H1 (cell line): ENCODE measurements at regions not wholly inside any gene's neighbourhood (a gene's known extent, or its start where the extent isn't known, plus 50 kb on each side); places are given as distances from the start of the nearest gene placed in this dataset.

ENCODE experiments used
- CTCF ChIA-PET: fragments of 300-600 bp; sonication (Branson Sonifier 250); formaldehyde crosslinking; loops from one replicate; lab custom pipeline; 2021; ENCODE audit not compliant: partially characterized antibody; lab: Charles Lee
- POLR2A ChIA-PET: fragments of 300-600 bp; sonication (Branson Sonifier 250); formaldehyde crosslinking; loops from one replicate; lab custom pipeline; 2021; ENCODE audit warnings: inconsistent platforms; ENCODE audit not compliant: partially characterized antibody; lab: Charles Lee
- DNase-seq, 2 experiments: peaks; one replicate each; pipeline versions ENCODE4 v3.0.0 to v3.0.0-alpha.2; 2010 to 2022; ENCODE audit warnings: low spot score in 2 of 2, low read depth in 1 of 2, mixed read lengths in 1 of 2
- FAIRE-seq: peaks from 2 replicates; lab custom pipeline; 2011; peaks lifted over from hg19 to GRCh38; lab: Jason Lieb, UNC
- H2AFZ ChIP-seq: 2 replicates; pipeline ENCODE4 v1.8.1; 2012; ENCODE audit warnings: low read length, inconsistent platforms
- H2AK5ac ChIP-seq: 2 replicates; pipeline ENCODE4 v1.6.1; 2013; ENCODE audit warnings: low read depth, low read length
- H2BK120ac ChIP-seq: replicated peaks from 2 replicates; pipeline ENCODE3; 2013; ENCODE audit warnings: low read depth, low read length, inconsistent platforms
- H2BK12ac ChIP-seq: 2 replicates; pipeline ENCODE4 v1.6.1; 2013; ENCODE audit warnings: low read depth, low read length
- H2BK15ac ChIP-seq: 2 replicates; pipeline ENCODE4 v1.6.1; 2013; ENCODE audit warnings: low read length
- H2BK20ac ChIP-seq: 2 replicates; pipeline ENCODE4 v1.6.1; 2013; ENCODE audit warnings: low read length
- H2BK5ac ChIP-seq: 2 replicates; pipeline ENCODE4 v1.6.1; 2013; ENCODE audit warnings: low read depth, low read length
- H3K14ac ChIP-seq: 2 replicates; pipeline ENCODE4 v1.6.1; 2013; ENCODE audit warnings: inconsistent platforms; ENCODE audit not compliant: insufficient read length
- H3K18ac ChIP-seq: 2 replicates; pipeline ENCODE4 v1.6.1; 2013; ENCODE audit warnings: low read length; ENCODE audit errors: extremely low read depth
- H3K23ac ChIP-seq: 2 replicates; pipeline ENCODE4 v1.6.1; 2013; ENCODE audit warnings: inconsistent platforms; ENCODE audit not compliant: insufficient read length
- H3K23me2 ChIP-seq: 2 replicates; pipeline ENCODE4 v1.6.1; 2013; ENCODE audit warnings: low read depth, low read length
- H3K27ac ChIP-seq: 2 replicates; pipeline ENCODE4 v1.6.1; 2011; ENCODE audit warnings: low read depth, low read length, inconsistent platforms
- H3K27me3 ChIP-seq, 4 experiments: replicated peaks in 1 of 4; 1 replicate in 1 of 4; 2 replicates in 3 of 4; pipeline versions ENCODE4 v1.6.1 to v1.8.1; 2011 to 2013; ENCODE audit warnings: low read length in 3 of 4, mild to moderate bottlenecking in 3 of 4, inconsistent platforms in 2 of 4, mixed read lengths in 2 of 4, moderate library complexity in 1 of 4; ENCODE audit not compliant: control insufficient read depth in 3 of 4, insufficient read depth in 3 of 4; ENCODE audit errors: extremely low read depth in 1 of 4
- H3K36me3 ChIP-seq, 4 experiments: 2 replicates each; pipeline versions ENCODE4 v1.6.1 to v1.8.1; 2011 to 2013; ENCODE audit warnings: mild to moderate bottlenecking in 4 of 4, low read length in 3 of 4, moderate library complexity in 2 of 4, control low read depth in 1 of 4, inconsistent platforms in 1 of 4; ENCODE audit not compliant: insufficient read depth in 4 of 4, control insufficient read depth in 2 of 4
- H3K4ac ChIP-seq: replicated peaks from 2 replicates; pipeline ENCODE3; 2013; ENCODE audit warnings: low read length, low read depth, mixed read lengths, inconsistent platforms; ENCODE audit not compliant: insufficient read length
- H3K4me1 ChIP-seq, 4 experiments: replicated peaks in 1 of 4; 1 replicate in 1 of 4; 2 replicates in 3 of 4; pipeline versions ENCODE4 v1.6.1 to v1.8.1; 2011 to 2013; ENCODE audit warnings: low read length in 3 of 4, inconsistent platforms in 2 of 4, mixed read lengths in 1 of 4; ENCODE audit not compliant: insufficient read depth in 4 of 4, control insufficient read depth in 3 of 4
- H3K4me2 ChIP-seq, 2 experiments: 2 replicates each; pipeline versions ENCODE4 v1.6.1 to v1.8.1; 2011 to 2013; ENCODE audit warnings: low read depth in 2 of 2, low read length in 2 of 2, control low read depth in 1 of 2, inconsistent platforms in 1 of 2, mild to moderate bottlenecking in 1 of 2; ENCODE audit not compliant: insufficient read depth in 1 of 2
- H3K4me3 ChIP-seq, 4 experiments: fragments of 200-600, 300-600 bp in 1 of 4; sonication (generic), shearing (Covaris generic), sonication (Bioruptor Twin) in 1 of 4; 2 replicates each; pipeline versions ENCODE4 v1.5.1 to v1.8.1; 2011 to 2016; ENCODE audit warnings: low read length in 4 of 4, low read depth in 3 of 4, control low read depth in 2 of 4, inconsistent platforms in 2 of 4, mild to moderate bottlenecking in 2 of 4, mixed read lengths in 1 of 4, moderate library complexity in 1 of 4; ENCODE audit not compliant: insufficient read depth in 2 of 4; ENCODE audit errors: extremely low read depth in 1 of 4
- H3K56ac ChIP-seq: replicated peaks from 2 replicates; pipeline ENCODE3; 2013; ENCODE audit warnings: low read depth, mild to moderate bottlenecking, mixed read lengths, low read length, inconsistent platforms; ENCODE audit not compliant: insufficient read length
- H3K79me1 ChIP-seq: 2 replicates; pipeline ENCODE4 v1.6.1; 2013; ENCODE audit warnings: low read depth, low read length, control low read depth
- H3K79me2 ChIP-seq, 2 experiments: 2 replicates each; pipeline versions ENCODE4 v1.6.1 to v1.8.1; 2012 to 2013; ENCODE audit warnings: low read length in 2 of 2, mild to moderate bottlenecking in 2 of 2, inconsistent platforms in 1 of 2; ENCODE audit not compliant: insufficient read depth in 2 of 2, control insufficient read depth in 1 of 2
- H3K9ac ChIP-seq, 4 experiments: replicated peaks in 1 of 4; 1 replicate in 1 of 4; 2 replicates in 3 of 4; pipeline versions ENCODE4 v1.6.1 to v1.8.1; 2011 to 2013; ENCODE audit warnings: low read depth in 3 of 4, low read length in 3 of 4, control low read depth in 2 of 4, mild to moderate bottlenecking in 2 of 4, moderate library complexity in 2 of 4, inconsistent platforms in 1 of 4; ENCODE audit errors: extremely low read depth in 1 of 4
- H3K9me3 ChIP-seq, 2 experiments: 2 replicates each; pipeline versions ENCODE4 v1.6.1 to v1.8.1; 2012 to 2013; ENCODE audit warnings: mild to moderate bottlenecking in 2 of 2, moderate library complexity in 2 of 2, control low read depth in 1 of 2, inconsistent platforms in 1 of 2, low read depth in 1 of 2, low read length in 1 of 2, mixed read lengths in 1 of 2; ENCODE audit not compliant: insufficient read depth in 2 of 2
- H4K20me1 ChIP-seq, 2 experiments: replicated peaks in 1 of 2; 2 replicates each; pipeline versions ENCODE3 to v1.8.1; 2011 to 2013; ENCODE audit warnings: inconsistent platforms in 2 of 2, low read length in 2 of 2, mild to moderate bottlenecking in 1 of 2; ENCODE audit not compliant: insufficient read depth in 2 of 2, control insufficient read depth in 1 of 2
- H4K5ac ChIP-seq: 2 replicates; pipeline ENCODE4 v1.6.1; 2013; ENCODE audit warnings: low read length, low read depth, mixed read lengths, inconsistent platforms; ENCODE audit not compliant: insufficient read length
- H4K8ac ChIP-seq: 2 replicates; pipeline ENCODE4 v1.8.0; 2013; ENCODE audit warnings: mild to moderate bottlenecking, moderate library complexity, low read length, inconsistent platforms; ENCODE audit not compliant: insufficient read depth; ENCODE audit errors: extremely low read depth
- H4K91ac ChIP-seq: replicated peaks from 2 replicates; pipeline ENCODE3; 2013; ENCODE audit warnings: low read length, mixed read lengths, inconsistent platforms; ENCODE audit not compliant: insufficient read length
- CHD1 ChIP-seq: IDR thresholded peaks from 2 replicates; pipeline ENCODE4 v1.6.1; 2012; ENCODE audit warnings: low read depth, low read length, improper control_type of control experiment
- FOSL1 ChIP-seq: IDR thresholded peaks from 2 replicates; pipeline ENCODE4 v1.6.1; 2011; ENCODE audit warnings: mild to moderate bottlenecking, low read depth, low read length, moderate library complexity; ENCODE audit not compliant: insufficient read depth
- GABPA ChIP-seq: IDR thresholded peaks from 2 replicates; pipeline ENCODE4 v1.6.1; 2011; ENCODE audit warnings: mild to moderate bottlenecking, low read length, moderate library complexity, borderline replicate concordance; ENCODE audit not compliant: insufficient read depth
- NANOG ChIP-seq: IDR thresholded peaks from 2 replicates; pipeline ENCODE4 v1.6.1; 2011; ENCODE audit warnings: low read length, low read depth, mild to moderate bottlenecking, inconsistent platforms; ENCODE audit not compliant: insufficient read depth, poor library complexity, severe bottlenecking
- TEAD4 ChIP-seq: IDR thresholded peaks from 2 replicates; pipeline ENCODE4 v1.6.1; 2012; ENCODE audit warnings: low read depth, low read length, inconsistent platforms, mixed read lengths
- WGBS, 2 experiments: shearing (Covaris generic) in 1 of 2; methylation state at CpG; one replicate each; pipeline versions ENCODE4 v1.1.6 to v1.1.7; 2013 to 2015; ENCODE audit warnings: low lambda C conversion rate in 2 of 2, mixed read lengths in 2 of 2, inconsistent platforms in 1 of 2, low coverage in 1 of 2, missing lambda C conversion rate in 1 of 2; ENCODE audit not compliant: insufficient replicate concordance in 2 of 2, insufficient coverage in 1 of 2, insufficient read length in 1 of 2; ENCODE audit errors: extremely low coverage in 1 of 2, missing lambda C conversion rate in 1 of 2; 5-methylcytosine and 5-hydroxymethylcytosine counted together
- TF ChIP-seq, protein P1 (sequence below), 3 experiments: IDR thresholded peaks; 1 replicate in 2 of 3; 2 replicates in 1 of 3; pipeline versions ENCODE4 v1.5.1 to v1.6.1; 2011; ENCODE audit warnings: low read length in 3 of 3, mild to moderate bottlenecking in 3 of 3, inconsistent platforms in 2 of 3, low read depth in 1 of 3, moderate library complexity in 1 of 3; ENCODE audit not compliant: insufficient read depth in 1 of 3; ENCODE audit errors: control extremely low read depth in 1 of 3
- TF ChIP-seq, protein P2 (sequence below): IDR thresholded peaks from 2 replicates; pipeline ENCODE4 v1.6.1; 2012; ENCODE audit warnings: inconsistent platforms
- TF ChIP-seq, protein P3 (sequence below): IDR thresholded peaks from 2 replicates; pipeline ENCODE4 v1.6.1; 2011; ENCODE audit warnings: low read depth, mild to moderate bottlenecking, low read length; ENCODE audit not compliant: insufficient read depth

DNA sequence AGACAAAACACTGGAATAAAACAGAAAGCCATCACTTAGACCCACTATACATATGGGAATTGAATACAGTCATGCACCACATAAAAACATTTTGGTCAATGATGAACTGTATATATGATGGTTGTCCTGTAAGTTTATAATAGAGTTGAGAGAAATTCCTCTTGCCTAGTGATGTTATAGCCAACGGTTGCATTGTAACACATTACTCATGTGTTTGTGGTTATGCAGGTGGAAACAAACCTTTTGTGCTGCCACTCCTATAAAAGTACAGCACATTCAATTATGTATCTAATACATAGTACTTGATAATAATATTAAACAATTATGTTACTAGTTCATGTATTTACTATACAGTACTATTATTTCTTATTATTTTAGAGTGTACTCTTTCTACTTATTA, 381.2 kb upstream of the MBL2 start (continued):
- no peak for TF ChIP-seq CHD1

DNA sequence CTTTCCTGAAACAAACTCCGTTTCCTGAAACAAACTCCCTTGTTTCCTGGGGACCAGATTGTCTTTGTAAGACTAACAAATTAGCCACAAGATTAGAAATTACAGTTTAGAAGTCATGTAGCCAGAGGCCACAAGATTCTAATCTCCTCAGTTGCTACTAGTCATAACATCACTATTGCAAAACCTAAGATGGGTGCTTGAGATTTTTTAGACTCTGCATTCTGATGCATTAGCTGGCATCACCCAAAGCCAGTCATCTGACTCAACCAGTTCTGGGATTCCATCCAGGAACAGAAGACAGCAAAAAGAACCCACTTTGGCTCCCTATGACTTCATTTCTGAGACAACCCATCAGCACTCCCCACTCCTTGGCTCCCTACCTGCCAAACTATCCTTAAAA, 367.9 kb upstream of the MBL2 start:
- Histone ChIP-seq H2BK120ac (no peak overlapping the region), H3K27ac (no peak overlapping the region), H2AK5ac (no peak overlapping the region), H3K56ac (no peak overlapping the region), H3K14ac (no peak overlapping the region), H3K18ac (no peak overlapping the region), H3K4me1 (no peaks in the 10 kb centered on the region), H2BK15ac (no peak overlapping the region), H4K20me1 (no peaks in the 10 kb centered on the region), H4K91ac (no peak overlapping the region), H2BK5ac (no peak overlapping the region), H2BK12ac (no peak overlapping the region), H3K4me3 (no peak overlapping the region), H3K27me3 (no peaks in the 10 kb centered on the region), H4K8ac (no peak overlapping the region), H2AFZ (no peak overlapping the region), H3K79me1 (no peaks in the 10 kb centered on the region), H3K4ac (no peak overlapping the region), H4K5ac (no peak overlapping the region), H3K23ac (no peak overlapping the region), H3K9ac (no peak overlapping the region), H3K4me2 (no peak overlapping the region), H3K79me2 (no peaks in the 10 kb centered on the region), H3K36me3 (no peaks in the 10 kb centered on the region), H3K23me2 (no peaks in the 10 kb centered on the region), H3K9me3 (no peaks in the 10 kb centered on the region), H2BK20ac (no peak overlapping the region)
- FAIRE-seq, result no peak
- 82% methylated on average over 1 of the region's 1 CpG; no CpG with 5 or more reads in 1 of the 2 experiments for WGBS, 2 experiments
- POLR2A ChIA-PET, result no interaction called here
- CTCF ChIA-PET, result no interaction called here
- no peak for DNase-seq
- TF ChIP-seq, protein P1, sequence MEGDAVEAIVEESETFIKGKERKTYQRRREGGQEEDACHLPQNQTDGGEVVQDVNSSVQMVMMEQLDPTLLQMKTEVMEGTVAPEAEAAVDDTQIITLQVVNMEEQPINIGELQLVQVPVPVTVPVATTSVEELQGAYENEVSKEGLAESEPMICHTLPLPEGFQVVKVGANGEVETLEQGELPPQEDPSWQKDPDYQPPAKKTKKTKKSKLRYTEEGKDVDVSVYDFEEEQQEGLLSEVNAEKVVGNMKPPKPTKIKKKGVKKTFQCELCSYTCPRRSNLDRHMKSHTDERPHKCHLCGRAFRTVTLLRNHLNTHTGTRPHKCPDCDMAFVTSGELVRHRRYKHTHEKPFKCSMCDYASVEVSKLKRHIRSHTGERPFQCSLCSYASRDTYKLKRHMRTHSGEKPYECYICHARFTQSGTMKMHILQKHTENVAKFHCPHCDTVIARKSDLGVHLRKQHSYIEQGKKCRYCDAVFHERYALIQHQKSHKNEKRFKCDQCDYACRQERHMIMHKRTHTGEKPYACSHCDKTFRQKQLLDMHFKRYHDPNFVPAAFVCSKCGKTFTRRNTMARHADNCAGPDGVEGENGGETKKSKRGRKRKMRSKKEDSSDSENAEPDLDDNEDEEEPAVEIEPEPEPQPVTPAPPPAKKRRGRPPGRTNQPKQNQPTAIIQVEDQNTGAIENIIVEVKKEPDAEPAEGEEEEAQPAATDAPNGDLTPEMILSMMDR (IDR thresholded peaks at IDR 0.05; ENCODE audit: control extremely low read depth in 1 of 3, insufficient read depth in 1 of 3, low read depth in 1 of 3, low read length in 3 of 3), result no peak
- TF ChIP-seq, protein P2, sequence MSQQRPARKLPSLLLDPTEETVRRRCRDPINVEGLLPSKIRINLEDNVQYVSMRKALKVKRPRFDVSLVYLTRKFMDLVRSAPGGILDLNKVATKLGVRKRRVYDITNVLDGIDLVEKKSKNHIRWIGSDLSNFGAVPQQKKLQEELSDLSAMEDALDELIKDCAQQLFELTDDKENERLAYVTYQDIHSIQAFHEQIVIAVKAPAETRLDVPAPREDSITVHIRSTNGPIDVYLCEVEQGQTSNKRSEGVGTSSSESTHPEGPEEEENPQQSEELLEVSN, result no peak
- TF ChIP-seq NANOG (no peak), FOSL1 (no peak), TEAD4 (no peak), GABPA (no peak)
- TF ChIP-seq, protein P3, sequence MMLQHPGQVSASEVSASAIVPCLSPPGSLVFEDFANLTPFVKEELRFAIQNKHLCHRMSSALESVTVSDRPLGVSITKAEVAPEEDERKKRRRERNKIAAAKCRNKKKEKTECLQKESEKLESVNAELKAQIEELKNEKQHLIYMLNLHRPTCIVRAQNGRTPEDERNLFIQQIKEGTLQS, result no peak
